ENCODE measurements at regions not wholly inside any gene's neighbourhood (a gene's known extent, or its start where the extent isn't known, plus 50 kb on each side); places are given as distances from the start of the nearest gene placed in this dataset.

- no peaks in the 10 kb centered on the region for H3K9me3 ChIP-seq
- no peaks in the 10 kb centered on the region for H3K4me1 ChIP-seq
- no peak for DNase-seq (ENCODE audit: low spot score in 2 of 2)
- no peak overlapping the region for H3K4me3 ChIP-seq
- no peak overlapping the region for H3K27ac ChIP-seq
- no peaks in the 10 kb centered on the region for H3K27me3 ChIP-seq
- TF ChIP-seq CTCF (IDR thresholded peaks at IDR 0.05) (no peak), POLR2A (IDR thresholded peaks at IDR 0.05) (no peak), POLR2AphosphoS5 (IDR thresholded peaks at IDR 0.05) (no peak), EP300 (IDR thresholded peaks at IDR 0.05) (no peak)
- no peaks in the 10 kb centered on the region for H3K36me3 ChIP-seq
- 91% methylated on average over 1 of the region's 1 CpG for WGBS
Observed at GRCh38 chr4:156029691-156030090, 76.0 kb upstream of the CTSO start.

- Histone ChIP-seq H3K36me3 (no peaks in the 10 kb centered on the region), H3K4me1 (no peaks in the 10 kb centered on the region), H3K9me3 (no peaks in the 10 kb centered on the region), H3K27ac (no peak overlapping the region), H3K4me3 (no peak overlapping the region), H3K27me3 (no peaks in the 10 kb centered on the region)
- DNase-seq (ENCODE audit: low spot score in 2 of 2) = no peak
- WGBS = 84% methylated on average over 6 of the region's 6 CpGs
- TF ChIP-seq POLR2A (IDR thresholded peaks at IDR 0.05) (no peak), EP300 (IDR thresholded peaks at IDR 0.05) (no peak), CTCF (IDR thresholded peaks at IDR 0.05) (no peak), POLR2AphosphoS5 (IDR thresholded peaks at IDR 0.05) (no peak)
Observed at GRCh38 chr4:156021298-156021697, 67.6 kb upstream of the CTSO start.

GRCh38 chr4:156019246-156019645 lies 65.6 kb upstream of the CTSO start:
- no peaks in the 10 kb centered on the region for H3K9me3 ChIP-seq
- no peak overlapping the region for H3K27ac ChIP-seq
- no peaks in the 10 kb centered on the region for H3K4me1 ChIP-seq
- H3K4me3 ChIP-seq = no peak overlapping the region
- no peaks in the 10 kb centered on the region for H3K27me3 ChIP-seq
- 50% methylated on average over 2 of the region's 2 CpGs for WGBS
- no peak for DNase-seq (ENCODE audit: low spot score in 2 of 2)
- H3K36me3 ChIP-seq = no peaks in the 10 kb centered on the region
- TF ChIP-seq POLR2AphosphoS5 (IDR thresholded peaks at IDR 0.05) (no peak), CTCF (IDR thresholded peaks at IDR 0.05) (no peak), EP300 (IDR thresholded peaks at IDR 0.05) (no peak), POLR2A (IDR thresholded peaks at IDR 0.05) (no peak)

- DNase-seq (ENCODE audit: low spot score in 2 of 2) = no peak
- no peaks in the 10 kb centered on the region for H3K9me3 ChIP-seq
- no peaks in the 10 kb centered on the region for H3K4me1 ChIP-seq
- H3K27ac ChIP-seq = no peak overlapping the region
- WGBS = 62% methylated on average over 5 of the region's 5 CpGs
- TF ChIP-seq CTCF (IDR thresholded peaks at IDR 0.05) = no peak
- no peak for TF ChIP-seq POLR2AphosphoS5 (IDR thresholded peaks at IDR 0.05)
- TF ChIP-seq POLR2A (IDR thresholded peaks at IDR 0.05) = no peak
- no peak for TF ChIP-seq EP300 (IDR thresholded peaks at IDR 0.05)
- H3K4me3 ChIP-seq = no peak overlapping the region
- no peaks in the 10 kb centered on the region for H3K27me3 ChIP-seq
- H3K36me3 ChIP-seq = no peaks in the 10 kb centered on the region
Observed at GRCh38 chr4:156018383-156018782, 64.7 kb upstream of the CTSO start.

- WGBS = 85% methylated on average over 1 of the region's 1 CpG
- Histone ChIP-seq H3K9me3 (no peaks in the 10 kb centered on the region), H3K4me3 (no peak overlapping the region), H3K36me3 (no peaks in the 10 kb centered on the region), H3K4me1 (no peaks in the 10 kb centered on the region), H3K27ac (no peak overlapping the region), H3K27me3 (no peaks in the 10 kb centered on the region)
- DNase-seq (ENCODE audit: low spot score in 2 of 2) = no peak
- TF ChIP-seq CTCF (IDR thresholded peaks at IDR 0.05) = no peak
- TF ChIP-seq POLR2A (IDR thresholded peaks at IDR 0.05) = no peak
- TF ChIP-seq POLR2AphosphoS5 (IDR thresholded peaks at IDR 0.05) = no peak
- no peak for TF ChIP-seq EP300 (IDR thresholded peaks at IDR 0.05)
Observed at GRCh38 chr4:156015781-156016180, 62.1 kb upstream of the CTSO start.

Data from suprapubic skin (tissue), 4 donors.